IMR-90 (cell line): ENCODE measurements at regions not wholly inside any gene's neighbourhood (a gene's known extent, or its start where the extent isn't known, plus 50 kb on each side); places are given as distances from the start of the nearest gene placed in this dataset.

ENCODE experiments used
- ATAC-seq: fragments of 200-7000 bp; cut with Tn5 transposase; 2 replicates; pipeline ENCODE4 v1.9.1; 2020; ENCODE audit warnings: low read depth, mild to moderate bottlenecking, moderate library complexity
- BruUV-seq: library from RNA; stranded (reverse); fragments of 400-500 nt; replicated peaks from 2 replicates; lab custom pipeline; 2021; lab: Mats Ljungman, UMichigan
- CTCF ChIA-PET: fragments of 300-600 bp; formaldehyde crosslinking; extraction: SDS; loops from one replicate; lab custom pipeline; 2021; ENCODE audit warnings: antibody characterized with exemption; lab: Yijun Ruan, JAX
- POLR2A ChIA-PET: fragments of 300-600 bp; sonication (Branson Sonifier 250); formaldehyde crosslinking; loops from one replicate; lab custom pipeline; 2022; ENCODE audit warnings: antibody characterized with exemption; ENCODE audit not compliant: unreplicated experiment; lab: Charles Lee
- DNase-seq: peaks from one replicate; pipeline ENCODE4 v3.0.0; 2013
- H2AFZ ChIP-seq: replicated peaks from 2 replicates; pipeline ENCODE3; 2013; ENCODE audit warnings: low read length, mild to moderate bottlenecking; ENCODE audit not compliant: poor library complexity
- H2AK5ac ChIP-seq: 2 replicates; pipeline ENCODE4 v1.6.1; 2013; ENCODE audit warnings: low read depth, low read length, inconsistent platforms
- H2AK9ac ChIP-seq: replicated peaks from 2 replicates; pipeline ENCODE3; 2013; ENCODE audit warnings: mild to moderate bottlenecking, low read depth, low read length, moderate library complexity; ENCODE audit not compliant: poor library complexity
- H2BK120ac ChIP-seq: 2 replicates; pipeline ENCODE4 v1.6.1; 2013; ENCODE audit warnings: low read depth, low read length, inconsistent platforms
- H2BK15ac ChIP-seq: 3 replicates; pipeline ENCODE4 v1.6.1; 2013; ENCODE audit warnings: low read depth, low read length, inconsistent platforms
- H2BK20ac ChIP-seq: 2 replicates; pipeline ENCODE4 v1.6.1; 2013; ENCODE audit warnings: low read depth, mild to moderate bottlenecking, inconsistent platforms, low read length, moderate library complexity
- H2BK5ac ChIP-seq: 2 replicates; pipeline ENCODE4 v1.6.1; 2013; ENCODE audit warnings: mild to moderate bottlenecking, low read depth, low read length, inconsistent platforms; ENCODE audit not compliant: poor library complexity, severe bottlenecking
- H3K14ac ChIP-seq: replicated peaks from 2 replicates; pipeline ENCODE4 v1.6.1; 2013; ENCODE audit warnings: low read depth, low read length, inconsistent platforms
- H3K18ac ChIP-seq: 2 replicates; pipeline ENCODE4 v1.6.1; 2013; ENCODE audit warnings: low read depth, low read length, control low read depth
- H3K23ac ChIP-seq: 2 replicates; pipeline ENCODE4 v1.6.1; 2013; ENCODE audit warnings: low read depth, low read length, inconsistent platforms
- H3K27ac ChIP-seq: 2 replicates; pipeline ENCODE4 v1.5.1; 2013; ENCODE audit warnings: mild to moderate bottlenecking, control low read depth, low read length; ENCODE audit not compliant: insufficient read depth
- H3K27me3 ChIP-seq: 2 replicates; pipeline ENCODE4 v1.6.1; 2013; ENCODE audit warnings: low read length; ENCODE audit not compliant: control insufficient read depth, insufficient read depth
- H3K36me3 ChIP-seq: 2 replicates; pipeline ENCODE4 v1.6.1; 2013; ENCODE audit warnings: low read length, mixed read lengths; ENCODE audit not compliant: control insufficient read depth, insufficient read depth
- H3K4ac ChIP-seq: 2 replicates; pipeline ENCODE4 v1.6.1; 2013; ENCODE audit warnings: low read depth, low read length, inconsistent platforms
- H3K4me1 ChIP-seq: 2 replicates; pipeline ENCODE4 v1.6.1; 2013; ENCODE audit warnings: low read length, mixed read lengths; ENCODE audit not compliant: control insufficient read depth, insufficient read depth
- H3K4me2 ChIP-seq: 2 replicates; pipeline ENCODE4 v1.6.1; 2013; ENCODE audit warnings: low read depth, mild to moderate bottlenecking, control low read depth, low read length, moderate library complexity
- H3K4me3 ChIP-seq: 2 replicates; pipeline ENCODE4 v1.5.1; 2013; ENCODE audit warnings: low read depth, mild to moderate bottlenecking, control low read depth, low read length, moderate library complexity; ENCODE audit not compliant: insufficient read depth
- H3K56ac ChIP-seq: 2 replicates; pipeline ENCODE4 v1.6.1; 2013; ENCODE audit warnings: low read length, inconsistent platforms; ENCODE audit not compliant: insufficient read depth; ENCODE audit errors: extremely low read depth
- H3K79me1 ChIP-seq, 2 experiments: 2 replicates each; pipeline ENCODE4 v1.6.1; 2013; ENCODE audit warnings: low read length in 2 of 2, inconsistent platforms in 1 of 2, low read depth in 1 of 2
- H3K9ac ChIP-seq: 2 replicates; pipeline ENCODE4 v1.6.1; 2013; ENCODE audit warnings: low read depth, low read length, control low read depth
- H3K9me1 ChIP-seq: 2 replicates; pipeline ENCODE4 v1.6.1; 2013; ENCODE audit warnings: low read length, inconsistent platforms; ENCODE audit not compliant: insufficient read depth
- H3K9me3 ChIP-seq: 2 replicates; pipeline ENCODE4 v1.6.1; 2013; ENCODE audit warnings: low read length; ENCODE audit not compliant: control insufficient read depth, insufficient read depth
- H4K20me1 ChIP-seq: 2 replicates; pipeline ENCODE4 v1.6.1; 2013; ENCODE audit warnings: low read length, inconsistent platforms; ENCODE audit not compliant: insufficient read depth
- H4K5ac ChIP-seq: 2 replicates; pipeline ENCODE4 v1.6.1; 2013; ENCODE audit warnings: mild to moderate bottlenecking, low read depth, low read length, control low read depth
- H4K8ac ChIP-seq, 2 experiments: 2 replicates each; pipeline ENCODE4 v1.6.1; 2013; ENCODE audit warnings: low read depth in 2 of 2, low read length in 2 of 2, control low read depth in 1 of 2, inconsistent platforms in 1 of 2
- H4K91ac ChIP-seq: 2 replicates; pipeline ENCODE4 v1.6.1; 2013; ENCODE audit warnings: low read depth, low read length, inconsistent platforms; ENCODE audit not compliant: insufficient read depth
- BHLHE40 ChIP-seq: fragments of 150-350 bp; IDR thresholded peaks from 2 replicates; pipeline ENCODE4 v1.6.1; 2016; ENCODE audit warnings: mild to moderate bottlenecking, low read depth, low read length
- CEBPB ChIP-seq: IDR thresholded peaks from 2 replicates; pipeline ENCODE4 v1.6.1; 2012; ENCODE audit warnings: low read depth, low read length, improper control_type of control experiment
- CHD1 ChIP-seq: IDR thresholded peaks from 2 replicates; pipeline ENCODE4 v1.6.1; 2012; ENCODE audit warnings: low read depth, low read length, improper control_type of control experiment
- CTCF ChIP-seq: conservative IDR thresholded peaks from 2 replicates; pipeline ENCODE4 v1.5.1; 2012; ENCODE audit warnings: mild to moderate bottlenecking, low read depth, low read length, improper control_type of control experiment
- ELK1 ChIP-seq: fragments of 150-350 bp; IDR thresholded peaks from 2 replicates; pipeline ENCODE4 v1.6.1; 2016; ENCODE audit warnings: low read depth, mild to moderate bottlenecking, low read length, moderate library complexity, borderline replicate concordance
- FOS ChIP-seq: fragments of 150-350 bp; IDR thresholded peaks from 2 replicates; pipeline ENCODE4 v1.6.1; 2016; ENCODE audit warnings: low read depth, low read length
- MAFK ChIP-seq: IDR thresholded peaks from 2 replicates; pipeline ENCODE4 v1.6.1; 2012; ENCODE audit warnings: low read depth, low read length, improper control_type of control experiment
- MAZ ChIP-seq: IDR thresholded peaks from 2 replicates; pipeline ENCODE4 v1.6.1; 2012; ENCODE audit warnings: low read depth, mild to moderate bottlenecking, low read length, improper control_type of control experiment, moderate library complexity, borderline replicate concordance
- MXI1 ChIP-seq: IDR thresholded peaks from 2 replicates; pipeline ENCODE4 v1.6.1; 2012; ENCODE audit warnings: low read depth, mild to moderate bottlenecking, low read length, moderate library complexity, borderline replicate concordance
- NFE2L2 ChIP-seq: fragments of 150-350 bp; IDR thresholded peaks from 2 replicates; pipeline ENCODE4 v1.6.1; 2016; ENCODE audit warnings: low read depth, mild to moderate bottlenecking, low read length
- POLR2A ChIP-seq: IDR thresholded peaks from 2 replicates; pipeline ENCODE4 v1.6.1; 2012; ENCODE audit warnings: mild to moderate bottlenecking, low read depth, low read length
- RCOR1 ChIP-seq: IDR thresholded peaks from 2 replicates; pipeline ENCODE4 v1.6.1; 2012; ENCODE audit warnings: mild to moderate bottlenecking, low read length, improper control_type of control experiment; ENCODE audit not compliant: insufficient replicate concordance
- RFX5 ChIP-seq: IDR thresholded peaks from 2 replicates; pipeline ENCODE4 v1.8.0; 2012; ENCODE audit warnings: low read depth, mild to moderate bottlenecking, low read length, moderate library complexity
- SMC3 ChIP-seq: fragments of 150-350 bp; IDR thresholded peaks from 2 replicates; pipeline ENCODE4 v1.6.1; 2016; ENCODE audit warnings: low read depth, mild to moderate bottlenecking, antibody characterized with exemption, low read length, moderate library complexity
- USF2 ChIP-seq: fragments of 150-350 bp; IDR thresholded peaks from 2 replicates; pipeline ENCODE4 v1.6.1; 2017; ENCODE audit warnings: mild to moderate bottlenecking, antibody characterized with exemption, low read length, low read depth
- WGBS, 2 experiments: methylation state at CpG; one replicate each; pipeline versions ENCODE4 v1.1.5 to v1.1.7; 2013; ENCODE audit warnings: missing lambda C conversion rate in 2 of 2; ENCODE audit not compliant: insufficient read length in 1 of 2; ENCODE audit errors: extremely low coverage in 2 of 2; 5-methylcytosine and 5-hydroxymethylcytosine counted together
- dilution Hi-C: fragments of 300-500 bp; cut with HindIII; formaldehyde crosslinking; loops from one replicate; pipeline ENCODE4 v1.14.3; 2018; ENCODE audit warnings: low sequenced_read_pairs; ENCODE audit not compliant: unreplicated experiment
- in situ Hi-C: fragments of 300-500 bp; cut with MboI; formaldehyde crosslinking; loops from 3 replicates; pipeline ENCODE4 v1.14.3; 2019; ENCODE audit warnings: low sequenced_read_pairs, inconsistent platforms, mixed read lengths
- intact Hi-C: fragments of 100-400 bp; cut with micrococcal nuclease; formaldehyde crosslinking; loops from 2 replicates; pipeline ENCODE4 v1.10.0; 2022

- Histone ChIP-seq H4K5ac (peak overlapping the region; percentile 86), H2BK5ac (peak overlapping the region; percentile 57), H3K18ac (peak overlapping the region; percentile 63), H3K4me3 (no peak overlapping the region), H2AFZ (no peak overlapping the region), H4K8ac (peak overlapping the region; percentile 26 to 87), H2BK15ac (peak overlapping the region; percentile 83), H3K9me1 (peaks cover 16% of the 10 kb centered on the region), H2BK120ac (peak overlapping the region; percentile 71), H3K23ac (peak overlapping the region; percentile 76), H3K9ac (no peak overlapping the region), H3K79me1 (no peaks in the 10 kb centered on the region), H4K20me1 (no peaks in the 10 kb centered on the region), H3K4me2 (no peak overlapping the region), H2BK20ac (peak overlapping the region; percentile 96), H3K56ac (peak overlapping the region; percentile 31; the same call in 1 of the 2 replicates), H3K4ac (peak overlapping the region; percentile 86), H3K14ac (peak overlapping the region; percentile 84), H3K4me1 (peaks cover 20% of the 10 kb centered on the region), H2AK9ac (peak overlapping the region; percentile 20), H3K9me3 (no peaks in the 10 kb centered on the region), H4K91ac (peak overlapping the region; percentile 95), H3K27me3 (no peaks in the 10 kb centered on the region), H3K36me3 (no peaks in the 10 kb centered on the region), H2AK5ac (peak overlapping the region; percentile 89), H3K27ac (peak overlapping the region; percentile 75)
- no peak for DNase-seq
- TF ChIP-seq SMC3 (no peak), NFE2L2 (no peak), POLR2A (no peak), RFX5 (no peak), MAFK (no peak), BHLHE40 (no peak), MXI1 (no peak), CEBPB (no peak), CHD1 (no peak), CTCF (no peak), MAZ (no peak), USF2 (no peak), RCOR1 (no peak), FOS (no peak), ELK1 (no peak)
- 83% methylated on average over 1 of the region's 12 CpGs; no CpG with 5 or more reads in 1 of the 2 experiments for WGBS, 2 experiments
- CTCF ChIA-PET: no interaction called here
- POLR2A ChIA-PET: no interaction called here
- dilution Hi-C loops (no loop called here), intact Hi-C loops (no loop called here), in situ Hi-C loops (no loop called here)
- BruUV-seq: no TSS peak
- no peak for ATAC-seq
Observed at GRCh38 chr13:110000534-110001345, 214.4 kb upstream of the IRS2 start.
